ENCODE measurements at regions not wholly inside any gene's neighbourhood (a gene's known extent, or its start where the extent isn't known, plus 50 kb on each side); places are given as distances from the start of the nearest gene placed in this dataset.
"Not testable (repeated sequence)": the region's sequence is repeated elsewhere in the genome, so short reads cannot be mapped to it uniquely, and the experiment has no call there.

GRCh38 chr6:139519097-139519496 lies 144.6 kb upstream of the CITED2 start:
- Mint-ChIP-seq H3K4me1 (ENCODE audit: low read depth) (peaks cover 67% of the 10 kb centered on the region), H3K27ac (no peak overlapping the region; the same call in 1 of the 2 replicates), H3K4me3 (no peak overlapping the region), H3K27me3 (ENCODE audit: insufficient read depth) (no peaks in the 10 kb centered on the region; the same call in 1 of the 2 replicates), H3K9me3 (no peaks in the 10 kb centered on the region), H3K36me3 (ENCODE audit: low read depth) (no peaks in the 10 kb centered on the region; the same call in 1 of the 2 replicates)
- TF ChIP-seq CTCF (IDR thresholded peaks at IDR 0.05): no peak
- no peak for DNase-seq

GRCh38 chr6:139518556-139519091 lies 144.2 kb upstream of the CITED2 start:
- no peaks in the 10 kb centered on the region; the same call in 1 of the 2 replicates for H3K36me3 Mint-ChIP-seq (ENCODE audit: low read depth)
- no peak overlapping the region for H3K4me3 Mint-ChIP-seq
- no peak for TF ChIP-seq CTCF (IDR thresholded peaks at IDR 0.05)
- no peaks in the 10 kb centered on the region for H3K9me3 Mint-ChIP-seq
- H3K4me1 Mint-ChIP-seq (ENCODE audit: low read depth): peaks cover 67% of the 10 kb centered on the region
- no peak overlapping the region for H3K27ac Mint-ChIP-seq
- DNase-seq: no peak
- H3K27me3 Mint-ChIP-seq (ENCODE audit: insufficient read depth): no peaks in the 10 kb centered on the region; the same call in 1 of the 2 replicates

GRCh38 chr6:139517998-139518555 lies 143.6 kb upstream of the CITED2 start:
- H3K4me3 Mint-ChIP-seq; DNase-seq; H3K27ac Mint-ChIP-seq; H3K9me3 Mint-ChIP-seq; H3K27me3 Mint-ChIP-seq (ENCODE audit: insufficient read depth); H3K36me3 Mint-ChIP-seq (ENCODE audit: low read depth): not testable (repeated sequence)
- peaks cover 62% of the 10 kb centered on the region for H3K4me1 Mint-ChIP-seq (ENCODE audit: low read depth)

- Mint-ChIP-seq H3K36me3 (ENCODE audit: low read depth) (no peaks in the 10 kb centered on the region; the same call in 1 of the 2 replicates), H3K27me3 (ENCODE audit: insufficient read depth) (no peaks in the 10 kb centered on the region; the same call in 1 of the 2 replicates), H3K27ac (0 out of 2 replicates have a peak overlapping the region, but pooled peaks have one; percentile 2), H3K4me1 (ENCODE audit: low read depth) (peaks cover 39% of the 10 kb centered on the region), H3K4me3 (no peak overlapping the region), H3K9me3 (no peaks in the 10 kb centered on the region)
- no peak for DNase-seq
- TF ChIP-seq CTCF (IDR thresholded peaks at IDR 0.05): no peak
These were observed 141.1 kb upstream of the CITED2 start for GRCh38 chr6:139515511-139515910.

GRCh38 chr6:139514819-139515218 lies 140.4 kb upstream of the CITED2 start:
- Mint-ChIP-seq H3K27ac (no peak overlapping the region), H3K4me3 (no peak overlapping the region), H3K4me1 (ENCODE audit: low read depth) (peaks cover 32% of the 10 kb centered on the region), H3K36me3 (ENCODE audit: low read depth) (no peaks in the 10 kb centered on the region; the same call in 1 of the 2 replicates), H3K27me3 (ENCODE audit: insufficient read depth) (no peaks in the 10 kb centered on the region; the same call in 1 of the 2 replicates), H3K9me3 (no peaks in the 10 kb centered on the region)
- no peak for TF ChIP-seq CTCF (IDR thresholded peaks at IDR 0.05)
- no peak for DNase-seq

- H3K4me3 Mint-ChIP-seq: no peak overlapping the region
- DNase-seq: no peak
These were observed 135.8 kb upstream of the CITED2 start for GRCh38 chr6:139510040-139510790.

More at GRCh38 chr6:139510040-139510790, 135.8 kb upstream of the CITED2 start:
- Mint-ChIP-seq H3K27me3 (ENCODE audit: insufficient read depth) (no peaks in the 10 kb centered on the region), H3K36me3 (ENCODE audit: low read depth) (no peaks in the 10 kb centered on the region), H3K27ac (no peak overlapping the region), H3K4me1 (ENCODE audit: low read depth) (peaks cover 13% of the 10 kb centered on the region), H3K9me3 (no peaks in the 10 kb centered on the region)
- TF ChIP-seq CTCF (IDR thresholded peaks at IDR 0.05): no peak

Measured in HFFc6 (cell line).